HG03442 (cell line): ENCODE measurements at regions not wholly inside any gene's neighbourhood (a gene's known extent, or its start where the extent isn't known, plus 50 kb on each side); places are given as distances from the start of the nearest gene placed in this dataset.
"Not testable (repeated sequence)": the region's sequence is repeated elsewhere in the genome, so short reads cannot be mapped to it uniquely, and the experiment has no call there.

Experiments used
- ATAC-seq: cut with Tn5 transposase; IDR thresholded peaks from one replicate; pipeline ENCODE4 v1.9.1; 2021; ENCODE audit warnings: mild to moderate bottlenecking, moderate library complexity; ENCODE audit not compliant: unreplicated experiment

DNA sequence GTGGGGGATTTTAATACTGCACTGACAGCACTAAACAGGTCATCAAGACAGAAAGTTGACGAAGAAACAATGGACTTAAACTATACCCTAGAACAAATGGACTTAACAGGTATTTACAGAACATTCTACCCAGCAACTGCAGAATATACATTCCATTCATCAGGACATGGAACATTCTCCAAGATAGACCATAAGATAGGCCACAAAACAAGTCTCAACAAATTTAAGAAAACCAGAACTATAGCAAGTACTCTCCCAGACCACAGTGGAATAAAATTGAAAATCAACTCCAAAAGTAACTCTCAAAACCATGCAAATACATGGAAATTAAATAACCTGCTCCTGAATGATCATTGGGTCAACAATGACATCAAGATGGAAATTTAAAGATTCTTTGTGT, 218.3 kb downstream of the SYK start:
- ATAC-seq = not testable (repeated sequence)

DNA sequence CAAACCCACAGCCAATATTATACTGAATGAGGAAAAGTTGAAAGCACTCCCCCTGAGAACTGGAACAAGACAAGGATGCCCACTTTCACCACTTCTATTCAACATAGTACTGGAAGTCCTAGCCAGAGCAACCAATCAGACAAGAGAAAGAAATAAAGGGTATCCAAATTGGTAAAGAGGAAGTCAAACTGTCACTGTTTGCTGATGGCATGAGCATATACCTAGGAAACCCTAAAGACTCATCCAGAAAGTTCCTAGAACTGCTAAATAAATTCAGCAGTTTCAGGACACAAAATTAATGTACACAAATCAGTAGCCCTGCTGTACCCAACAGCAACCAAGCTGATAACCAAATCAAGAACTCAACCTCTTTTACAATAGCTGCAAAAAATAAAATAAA, 220.0 kb downstream of the SYK start:
- not testable (repeated sequence) for ATAC-seq

DNA sequence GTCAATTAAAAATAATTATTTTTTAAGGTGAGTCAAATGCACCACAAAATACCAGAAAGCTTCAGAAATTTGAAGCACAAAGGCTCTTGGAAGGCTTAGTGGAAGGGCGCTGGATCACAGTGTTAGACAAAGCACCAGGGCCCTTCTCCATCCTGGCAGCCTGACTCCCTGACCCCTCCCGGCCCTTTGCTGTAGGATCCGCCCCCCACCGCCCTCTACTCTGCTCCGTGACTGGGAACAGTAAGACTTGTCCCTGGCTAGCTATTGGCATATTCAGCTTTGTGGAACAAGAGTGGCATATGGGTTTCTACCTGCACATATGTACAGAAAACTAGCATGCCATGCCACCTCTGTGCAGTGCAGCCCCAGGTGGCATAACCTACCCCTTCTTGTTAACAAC, 222.1 kb downstream of the SYK start:
- no peak for ATAC-seq

DNA sequence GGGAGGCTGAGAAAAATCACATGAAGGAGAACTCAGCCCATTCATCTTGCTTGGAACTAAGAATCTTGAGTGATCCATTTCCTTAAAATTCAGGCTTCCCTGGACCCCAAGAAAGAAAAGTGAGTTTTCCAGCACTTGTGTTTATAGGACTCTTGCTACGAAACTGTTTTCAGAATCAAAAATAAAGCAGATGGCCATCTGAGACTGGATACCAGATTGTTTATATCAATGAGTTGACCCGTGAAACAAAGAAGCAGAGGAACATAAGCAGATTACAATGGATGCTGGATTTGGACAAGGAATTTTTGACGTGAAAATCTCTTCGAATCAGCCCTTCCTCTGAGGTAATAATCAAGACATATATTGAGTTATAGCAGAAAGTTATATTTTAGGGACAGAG, 223.2 kb downstream of the SYK start:
- ATAC-seq = no peak

DNA sequence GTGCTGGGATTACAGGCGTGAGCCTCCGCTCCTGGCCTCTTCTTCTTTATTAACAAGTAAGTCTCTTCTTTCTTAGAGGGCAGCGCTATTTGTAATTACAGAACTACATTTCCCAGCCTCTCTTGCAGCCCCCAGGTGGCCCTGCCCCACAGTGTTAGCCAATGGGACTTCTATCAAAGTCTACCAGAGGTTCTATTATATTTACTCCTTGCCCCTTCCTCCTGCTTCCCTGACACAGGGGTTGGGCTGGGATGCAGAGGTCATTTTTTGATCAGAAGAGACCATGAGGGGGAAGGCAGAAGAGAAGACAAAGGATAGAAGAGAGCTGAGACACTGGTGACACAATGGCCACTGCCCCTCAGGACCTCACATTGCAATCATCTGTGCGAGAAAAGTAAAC, 224.2 kb downstream of the SYK start:
- ATAC-seq = no peak

DNA sequence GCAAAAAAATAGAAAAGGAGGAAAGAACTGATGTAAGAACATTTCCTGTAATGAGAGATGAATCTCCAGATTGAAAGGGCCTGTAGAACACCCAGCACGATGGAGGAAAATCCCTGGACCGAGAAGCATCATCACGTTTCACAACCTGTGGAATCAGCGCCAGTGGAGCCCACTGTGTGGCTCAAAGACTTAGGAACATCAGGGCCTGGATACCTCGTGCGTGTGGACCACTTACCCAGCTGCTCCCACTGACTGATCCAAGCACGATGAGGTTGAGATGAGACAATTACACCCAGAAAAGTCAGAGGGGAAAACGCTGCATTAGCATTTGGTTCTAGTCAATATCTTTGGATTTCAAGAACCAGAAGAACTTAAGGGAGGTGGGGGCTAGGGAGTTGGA, 224.6 kb downstream of the SYK start:
- ATAC-seq = no peak

DNA sequence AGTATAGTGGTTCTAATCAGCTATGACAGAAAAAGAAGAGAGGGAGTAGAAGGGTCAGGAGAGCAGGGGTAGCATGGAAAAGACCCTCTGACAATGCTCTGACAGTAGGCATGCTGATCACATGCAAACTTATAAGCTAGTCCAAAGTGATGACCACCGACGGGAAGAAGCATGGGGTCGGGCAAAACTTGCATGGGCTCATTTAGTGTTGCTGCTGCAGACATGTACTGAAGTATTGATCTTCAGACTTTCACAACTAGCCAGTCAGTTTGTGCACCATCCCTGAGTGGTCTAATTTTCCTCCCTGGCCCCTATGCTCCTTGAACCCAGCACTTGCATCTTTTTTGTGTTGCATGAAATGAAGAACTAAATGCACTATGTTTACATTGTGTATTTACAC, 225.4 kb downstream of the SYK start:
- ATAC-seq = no peak

DNA sequence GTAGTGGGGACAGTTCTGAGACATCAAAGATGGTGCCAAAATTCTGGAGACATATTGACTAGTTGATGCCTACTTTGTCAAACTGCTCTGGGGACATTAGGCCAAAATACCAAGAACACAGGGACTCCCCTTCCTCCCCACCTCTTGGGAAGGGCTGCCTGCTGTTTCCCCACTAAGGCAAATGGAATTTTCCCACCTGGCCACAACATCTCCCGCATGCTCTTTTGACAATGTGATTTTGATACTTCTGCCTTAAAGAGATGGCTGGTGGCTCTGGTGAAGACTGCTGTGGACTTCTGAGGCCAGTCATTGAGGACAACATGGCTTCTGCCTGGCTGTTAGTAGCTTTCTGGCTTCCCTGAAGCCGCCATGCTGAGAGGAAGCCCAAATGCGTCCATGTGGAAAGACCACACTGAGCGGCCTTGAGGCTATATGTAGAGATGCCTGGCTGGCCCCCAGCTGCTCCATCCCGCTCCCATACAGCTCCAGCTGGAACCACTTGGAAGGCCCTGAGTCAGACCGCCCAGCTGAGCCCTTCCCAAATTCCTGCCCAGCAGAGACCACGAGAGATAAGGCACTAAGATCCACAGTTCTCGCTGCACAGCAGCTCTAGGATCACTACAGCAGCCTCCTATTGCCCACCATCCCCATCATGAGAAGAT, 226.7 kb downstream of the SYK start:
- ATAC-seq = no peak

DNA sequence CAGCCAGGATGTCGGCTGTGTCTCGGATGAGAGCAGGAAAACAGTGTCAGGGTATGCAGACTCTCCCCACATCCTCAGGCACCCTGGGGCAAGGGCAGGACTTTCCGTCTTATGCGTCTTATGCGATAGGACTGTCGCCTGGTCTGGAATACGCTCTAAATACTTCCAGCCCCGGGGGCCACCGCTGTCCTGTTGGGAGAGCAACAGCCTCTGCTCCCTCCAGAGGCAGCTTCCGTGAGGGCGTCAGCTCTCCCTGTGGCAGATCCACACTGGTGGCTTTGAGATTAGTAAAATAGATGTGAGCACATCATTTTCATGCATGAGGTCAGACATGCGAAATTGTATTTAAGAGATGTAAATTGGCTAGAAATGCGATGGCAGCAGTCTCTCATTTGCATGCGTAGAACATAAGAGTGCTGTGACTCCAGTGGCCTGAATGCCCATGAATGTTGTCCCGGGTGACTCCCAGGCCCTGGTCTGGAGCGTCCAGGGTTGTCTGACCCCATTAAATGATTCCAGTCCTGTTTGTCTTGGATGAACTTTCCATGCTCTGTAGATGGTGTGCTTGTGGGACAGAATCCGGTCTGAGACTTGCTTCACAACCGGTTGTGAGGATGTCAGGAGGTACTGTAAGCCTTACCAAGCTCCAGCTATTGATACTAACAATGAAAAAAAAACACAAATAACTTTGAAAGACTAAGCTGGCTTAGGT, 228.2 kb downstream of the SYK start:
- no peak for ATAC-seq

DNA sequence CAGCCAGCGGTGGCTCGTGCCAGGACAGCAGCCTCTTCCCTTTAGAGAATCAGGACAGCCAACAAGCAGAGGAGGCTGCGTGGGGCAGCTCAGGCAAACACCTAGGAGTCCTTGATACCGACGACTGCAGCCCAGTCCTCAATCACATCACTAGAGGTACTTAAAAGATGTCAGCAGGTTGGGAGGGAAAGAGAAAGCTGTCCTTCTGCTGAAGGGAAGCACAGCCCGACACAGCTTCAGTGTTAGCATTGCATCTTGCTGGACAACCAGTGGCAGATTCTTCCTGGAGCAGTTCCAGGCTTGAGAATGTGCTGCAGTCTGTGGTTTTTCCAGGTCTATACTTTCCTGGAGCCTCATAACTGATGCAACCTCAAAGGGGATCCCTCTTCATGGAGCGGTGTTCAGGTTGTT, 230.5 kb downstream of the SYK start:
- no peak for ATAC-seq

DNA sequence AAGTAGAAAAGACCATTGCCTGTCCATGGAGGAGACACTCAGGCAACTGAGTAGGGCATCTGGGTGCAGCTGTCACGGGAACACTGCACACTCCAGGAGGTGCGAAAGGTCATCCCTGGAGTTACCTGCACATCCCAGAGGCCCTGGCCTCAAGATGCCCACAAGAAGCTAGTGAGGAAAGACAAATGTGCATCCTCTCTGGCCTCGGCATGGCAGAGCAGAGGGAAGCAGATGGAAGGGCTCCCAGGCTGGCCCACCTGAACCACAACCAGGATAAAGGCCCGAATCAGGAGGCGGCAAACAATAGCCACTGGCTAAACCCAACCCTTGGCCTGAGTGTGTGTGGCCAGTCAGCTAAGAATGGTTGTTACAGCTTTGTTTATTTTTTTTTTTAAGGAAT, 231.7 kb downstream of the SYK start:
- ATAC-seq = no peak

DNA sequence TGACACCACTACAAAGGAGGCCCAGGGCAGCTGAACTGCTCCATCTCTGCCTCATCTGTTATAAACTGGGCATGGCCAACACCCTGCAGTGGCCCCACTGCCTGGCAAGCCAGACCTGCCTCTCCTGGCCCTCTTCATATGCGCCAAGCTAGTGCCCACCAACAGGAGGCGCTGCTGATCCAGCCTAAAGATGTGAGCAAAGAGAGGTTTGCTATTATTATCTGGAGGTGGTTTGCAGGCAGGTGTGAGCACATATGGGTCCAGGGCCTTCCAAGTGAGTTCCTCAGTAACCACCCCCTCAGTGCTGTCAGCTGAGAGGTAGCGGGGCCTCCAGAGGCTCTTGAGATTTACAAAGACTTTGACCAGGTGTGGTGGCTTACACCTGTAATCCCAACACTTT, 232.2 kb downstream of the SYK start:
- no peak for ATAC-seq

DNA sequence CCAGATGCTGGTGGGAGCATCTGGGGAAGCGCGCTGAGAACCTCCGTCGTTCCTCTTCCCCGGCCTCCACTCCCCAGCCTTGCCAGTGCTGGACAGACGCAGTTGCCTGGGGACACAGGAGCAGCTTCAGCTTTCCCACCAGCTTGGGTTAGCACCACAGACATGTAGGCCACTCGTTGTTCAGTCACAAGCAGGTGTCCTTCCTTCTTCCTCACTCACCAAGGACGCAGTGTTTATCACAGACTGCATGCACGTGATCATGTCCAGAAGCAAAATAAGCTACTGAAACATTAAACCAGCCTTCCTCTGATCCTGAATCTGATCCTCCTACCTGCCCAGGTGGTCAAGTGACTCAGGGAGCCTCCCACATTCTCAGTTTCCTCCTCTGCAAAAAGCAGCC, 232.9 kb downstream of the SYK start:
- no peak for ATAC-seq

DNA sequence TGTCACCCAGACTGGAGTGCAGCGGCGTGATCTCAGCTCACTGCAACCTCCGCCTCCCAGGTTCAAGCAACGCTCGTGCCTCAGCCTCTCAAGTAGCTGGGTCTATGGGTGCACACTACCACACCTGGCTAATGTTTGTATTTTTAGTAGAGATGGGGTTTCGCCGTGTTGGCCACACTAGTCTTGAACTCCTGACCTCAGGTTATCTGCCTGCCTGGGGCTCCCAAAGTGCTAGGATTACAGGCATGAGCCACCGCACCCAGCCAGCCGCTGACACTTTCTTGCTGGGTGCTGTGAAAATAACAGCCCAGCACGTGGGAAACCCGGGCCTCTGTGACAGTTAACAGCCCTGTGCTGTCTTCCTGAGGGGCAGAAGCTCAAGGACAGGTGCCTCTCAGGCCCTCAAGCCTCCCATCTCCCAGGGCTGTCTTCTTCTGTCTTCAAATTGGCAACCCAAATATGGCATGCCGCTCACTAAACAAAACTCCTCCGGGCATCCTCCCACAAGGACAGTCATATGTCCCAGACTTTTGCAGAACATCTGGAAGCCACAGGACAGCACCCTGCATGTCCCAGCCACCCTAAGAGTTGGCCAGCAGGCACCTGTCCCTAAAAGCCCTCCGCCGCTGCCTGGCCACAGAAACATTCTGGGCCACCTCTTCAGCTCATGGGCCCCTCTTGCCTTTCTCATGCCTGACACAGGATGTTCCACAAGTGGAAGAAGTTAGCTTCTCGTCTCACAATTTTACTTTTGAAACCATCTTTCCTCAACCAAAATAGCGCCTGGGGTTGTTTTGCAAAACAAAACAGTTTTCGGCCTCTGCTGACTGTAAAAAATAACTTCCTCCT, 233.6 kb downstream of the SYK start:
- no peak for ATAC-seq

DNA sequence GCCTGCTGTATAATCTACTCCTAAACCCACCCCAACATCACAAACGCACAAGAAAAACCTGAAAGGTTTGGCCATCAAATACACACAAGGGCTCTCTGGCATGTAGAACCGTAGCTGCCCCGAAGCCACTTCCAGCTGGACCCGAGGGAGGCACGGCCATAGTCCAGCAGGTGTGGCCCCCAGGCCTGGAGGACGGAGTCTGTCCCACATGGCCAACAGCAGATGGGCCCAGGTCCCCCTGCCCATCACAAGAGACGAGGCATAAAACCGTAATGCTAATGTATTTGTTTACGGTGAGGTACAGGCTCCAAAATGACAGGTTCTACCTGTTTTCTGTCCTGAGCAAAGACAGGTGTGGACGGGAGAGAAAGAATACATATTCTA, 234.2 kb downstream of the SYK start:
- no peak for ATAC-seq

DNA sequence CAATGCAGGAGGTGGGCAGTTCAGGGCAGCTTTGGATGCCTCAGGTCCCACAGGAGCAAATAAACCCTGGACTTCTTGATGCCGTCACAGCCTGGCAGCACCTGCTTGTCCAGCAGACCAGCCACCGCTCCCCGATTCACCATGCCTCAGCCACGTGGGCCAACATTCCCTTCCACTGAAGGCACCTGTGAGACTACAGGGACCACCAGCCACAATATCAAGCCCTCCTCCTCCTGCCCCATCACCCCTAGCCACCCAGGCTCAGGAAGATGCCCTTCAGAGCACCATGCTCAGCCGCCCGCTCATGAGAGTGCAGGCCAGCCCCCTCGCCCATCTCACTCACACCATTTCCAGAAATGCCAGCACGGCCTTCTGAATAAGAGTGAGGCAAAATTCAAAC, 234.7 kb downstream of the SYK start:
- no peak for ATAC-seq

DNA sequence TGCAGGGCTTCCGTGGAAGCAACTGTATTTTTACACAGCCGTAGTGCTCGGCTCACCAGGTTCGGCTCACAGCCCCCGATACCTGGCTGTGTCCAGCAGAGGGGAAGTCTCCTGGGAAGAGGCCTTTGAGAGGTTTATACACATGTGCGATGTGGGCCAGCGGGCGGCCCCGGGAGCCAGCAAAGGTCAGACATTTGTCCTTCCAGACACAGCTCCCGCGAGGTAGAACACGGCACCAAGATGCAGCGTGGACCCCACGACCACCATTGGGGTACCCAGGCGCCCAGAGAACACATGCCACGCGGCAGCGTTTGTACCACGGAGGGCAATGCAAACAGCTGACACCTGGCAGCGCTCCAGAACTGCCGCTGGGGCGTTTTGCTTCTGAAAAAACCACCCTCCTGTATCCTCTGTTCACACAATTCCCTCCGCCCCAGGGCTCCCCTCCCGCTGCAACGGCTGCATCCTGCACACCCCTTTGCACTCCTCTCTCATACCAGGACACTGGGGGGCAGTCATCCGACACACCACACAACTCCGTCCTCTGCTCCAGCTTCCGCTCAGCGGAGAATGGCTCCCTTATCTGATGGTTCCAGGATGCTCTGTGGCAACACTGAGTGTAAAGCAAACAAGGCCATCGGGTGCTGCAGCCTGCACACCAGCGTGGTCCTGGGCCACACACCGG, 235.3 kb downstream of the SYK start:
- ATAC-seq = no peak

DNA sequence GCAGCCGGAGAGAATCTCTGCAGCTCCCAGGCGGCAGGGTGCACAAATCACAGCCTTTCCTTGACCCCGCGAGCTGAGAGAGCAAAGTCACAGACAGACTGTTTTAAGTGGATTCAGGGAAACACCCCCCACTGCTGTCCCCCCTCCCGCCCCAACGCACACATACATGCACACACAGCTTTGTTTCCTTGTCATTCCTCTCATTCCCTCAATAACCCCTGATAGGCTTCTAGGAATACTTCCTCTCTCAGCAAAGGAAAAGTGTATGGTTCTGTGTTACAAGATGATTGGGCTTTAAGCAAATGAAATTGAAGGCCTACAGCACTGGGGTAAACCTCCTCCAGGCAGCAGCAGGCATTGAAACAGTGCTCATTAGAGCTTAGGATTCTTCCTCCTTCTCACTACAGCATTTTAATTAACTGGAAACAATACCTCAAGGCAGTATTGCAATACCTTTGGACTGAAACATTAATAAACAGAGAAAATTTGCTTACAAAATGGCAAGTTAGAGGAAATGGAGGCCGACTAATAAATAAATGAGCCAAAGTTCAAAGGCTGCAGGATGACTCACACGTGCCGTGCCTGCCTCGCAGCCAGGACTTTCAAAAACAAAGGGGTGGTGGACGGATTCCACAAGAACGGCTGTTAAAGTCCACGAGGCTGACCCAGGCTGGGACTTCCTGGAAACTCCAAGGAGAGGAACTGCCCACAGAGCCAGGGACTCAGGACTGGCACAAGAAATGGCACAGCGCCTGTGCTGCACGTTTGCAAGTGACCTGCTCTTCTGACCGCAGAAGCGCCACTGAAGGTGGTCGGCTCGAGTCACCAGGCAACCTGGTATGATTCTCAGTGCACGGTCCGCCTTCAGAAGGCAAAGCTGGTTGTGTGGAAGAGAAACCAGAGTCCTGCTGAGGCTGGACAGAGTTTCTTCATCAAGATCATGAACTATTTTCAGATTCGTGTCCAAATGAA, 236.2 kb downstream of the SYK start:
- ATAC-seq = no peak

DNA sequence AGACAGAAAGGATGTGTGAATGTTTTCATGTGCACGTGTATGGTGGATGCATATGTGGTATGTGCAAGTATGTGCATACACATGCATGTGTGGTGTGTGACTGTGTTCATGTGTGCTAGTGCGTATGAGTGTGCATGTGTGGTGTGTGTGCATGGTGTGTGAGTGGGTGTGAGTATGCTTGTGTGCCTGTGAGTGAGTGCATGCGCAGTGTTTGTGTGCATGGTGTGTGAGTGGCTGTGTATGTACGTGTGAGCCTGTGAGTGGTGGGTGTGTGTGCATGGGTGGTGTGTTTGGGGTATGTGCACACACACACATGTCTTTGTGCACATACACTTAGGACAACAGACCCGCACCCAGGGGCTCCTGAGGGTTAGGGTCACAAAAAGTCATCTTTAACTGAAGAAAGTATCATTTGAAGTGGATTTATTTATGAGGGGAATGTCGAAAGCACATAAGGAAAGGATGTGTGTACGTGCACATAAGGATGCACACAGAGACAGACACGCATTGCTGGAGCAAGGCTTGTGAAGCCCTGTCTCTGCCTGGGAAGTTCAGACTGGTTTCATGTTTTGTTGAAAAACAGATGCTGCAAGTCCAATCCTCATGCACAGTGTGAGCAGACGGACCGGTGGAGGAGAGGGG, 237.0 kb downstream of the SYK start:
- ATAC-seq = no peak
